ENCODE measurements at regions not wholly inside any gene's neighbourhood (a gene's known extent, or its start where the extent isn't known, plus 50 kb on each side); places are given as distances from the start of the nearest gene placed in this dataset.

DNA sequence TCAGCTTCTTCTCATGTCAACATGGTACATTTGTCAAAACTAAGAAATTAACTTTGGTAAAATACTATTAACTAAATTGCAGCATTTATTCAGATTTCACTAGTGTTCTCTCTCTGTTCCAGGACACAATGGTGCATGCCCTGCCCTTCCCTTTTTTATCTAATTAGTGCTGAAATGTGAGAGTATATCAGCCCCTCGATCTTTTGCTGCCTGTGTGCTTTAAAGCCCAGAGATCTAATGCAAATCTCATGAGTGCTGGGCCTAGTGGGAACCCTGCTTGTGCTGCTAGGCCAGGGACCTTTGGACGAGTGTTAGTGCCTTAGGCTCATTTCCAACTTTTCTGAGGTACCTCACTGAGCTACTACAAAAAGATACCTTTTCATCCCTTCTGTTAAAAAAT, 221.1 kb upstream of the EDNRB start:
- TF ChIP-seq MAX (IDR thresholded peaks at IDR 0.05) (no peak), EGR1 (IDR thresholded peaks at IDR 0.05) (no peak), EP300 (IDR thresholded peaks at IDR 0.05; ENCODE audit: borderline replicate concordance) (no peak), REST (IDR thresholded peaks at IDR 0.05; ENCODE audit: low read depth) (no peak), FOXM1 (IDR thresholded peaks at IDR 0.05; ENCODE audit: borderline replicate concordance, low read depth) (no peak), TEAD4 (IDR thresholded peaks at IDR 0.05) (no peak), CREB1 (IDR thresholded peaks at IDR 0.05; ENCODE audit: low read depth) (no peak), CEBPB (IDR thresholded peaks at IDR 0.05) (no peak)
